Dedifferentiated amniotic fluid mesenchymal stem cell (primary cell): ENCODE measurements at regions not wholly inside any gene's neighbourhood (a gene's known extent, or its start where the extent isn't known, plus 50 kb on each side); places are given as distances from the start of the nearest gene placed in this dataset.
A peak's percentile ranks its signal among the peaks of the same experiment; 100 is the strongest.
"Not testable (repeated sequence)": the region's sequence is repeated elsewhere in the genome, so short reads cannot be mapped to it uniquely, and the experiment has no call there.

Experiments
- DNase-seq: peaks from one replicate; pipeline ENCODE4 v3.0.0-alpha.2; 2016; ENCODE audit errors: extremely low spot score

DNA sequence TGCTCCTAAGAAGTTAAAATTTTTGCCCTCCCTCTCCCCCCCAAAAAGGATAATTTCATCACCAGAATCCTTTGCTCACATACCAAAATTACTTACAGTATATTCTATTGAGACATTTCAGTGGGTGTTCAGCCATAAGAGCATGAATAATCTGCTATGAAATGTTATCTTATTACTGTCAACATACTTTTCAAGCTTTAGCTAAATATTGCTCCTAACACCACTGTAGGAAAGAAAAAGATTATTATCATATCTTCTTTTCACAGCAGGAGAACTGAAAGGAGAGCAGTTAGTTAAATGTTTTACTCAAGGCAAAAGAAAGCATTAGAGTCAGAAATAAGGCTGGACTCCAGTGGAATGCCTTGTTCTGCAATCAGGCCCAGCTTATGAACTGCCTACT is 231.0 kb upstream of the GYPA start:
- no peak for DNase-seq

DNA sequence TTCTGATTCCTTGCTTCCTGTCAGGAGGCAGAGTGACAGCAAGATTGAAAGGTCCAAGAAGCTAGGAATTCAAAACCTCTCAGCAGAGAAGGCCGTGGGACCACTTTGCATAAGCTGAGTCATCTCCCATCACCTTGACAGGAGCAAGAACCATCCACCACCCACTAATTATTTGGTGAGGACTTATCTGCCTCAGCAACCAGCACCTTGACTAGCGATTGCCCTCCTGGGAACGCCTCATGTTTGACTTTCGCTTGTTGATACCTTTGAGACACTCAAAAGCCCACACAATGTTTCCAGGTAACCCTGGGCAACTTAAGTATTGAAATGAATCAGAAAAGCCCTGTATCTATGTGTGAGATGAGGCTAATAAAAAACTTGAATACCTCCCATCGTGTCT is 233.5 kb upstream of the GYPA start:
- no peak for DNase-seq

DNA sequence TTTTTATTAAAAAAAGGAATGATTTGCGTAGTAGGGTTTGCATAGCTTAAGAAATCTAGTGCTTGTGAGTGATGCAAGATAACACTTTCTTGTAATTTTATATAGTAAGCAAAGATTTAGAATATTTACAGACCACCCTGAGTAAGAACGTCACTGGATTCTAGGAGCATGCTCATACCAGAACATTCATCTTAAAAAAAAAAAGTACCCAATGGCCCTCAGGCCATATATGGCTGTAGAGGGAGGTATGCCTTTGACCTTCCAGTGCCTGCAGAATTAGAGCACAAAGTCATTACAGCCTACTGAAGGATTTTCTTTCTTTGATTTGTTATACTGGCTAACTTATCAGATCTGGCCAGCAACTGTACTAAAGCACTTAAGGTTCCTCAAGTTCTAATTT is 236.3 kb upstream of the GYPA start:
- no peak for DNase-seq

DNA sequence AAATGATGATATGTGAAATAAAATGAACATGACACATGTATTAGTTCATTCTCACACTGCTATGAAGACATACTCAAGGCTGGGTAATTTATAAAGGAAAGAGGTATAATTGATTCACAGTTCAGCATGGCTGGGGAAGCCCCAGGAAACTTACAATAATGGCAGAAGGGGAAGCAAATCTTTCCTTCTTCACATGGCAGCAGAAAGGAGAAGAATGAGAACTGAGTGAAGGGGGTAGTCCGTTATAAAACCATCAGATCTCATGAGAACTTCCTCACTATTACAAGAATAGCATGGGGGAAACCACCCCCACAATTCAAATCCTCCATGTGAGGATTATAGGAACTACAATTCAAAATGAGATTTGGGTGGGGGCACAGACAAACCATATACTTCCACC is 243.9 kb upstream of the GYPA start:
- DNase-seq = no peak

DNA sequence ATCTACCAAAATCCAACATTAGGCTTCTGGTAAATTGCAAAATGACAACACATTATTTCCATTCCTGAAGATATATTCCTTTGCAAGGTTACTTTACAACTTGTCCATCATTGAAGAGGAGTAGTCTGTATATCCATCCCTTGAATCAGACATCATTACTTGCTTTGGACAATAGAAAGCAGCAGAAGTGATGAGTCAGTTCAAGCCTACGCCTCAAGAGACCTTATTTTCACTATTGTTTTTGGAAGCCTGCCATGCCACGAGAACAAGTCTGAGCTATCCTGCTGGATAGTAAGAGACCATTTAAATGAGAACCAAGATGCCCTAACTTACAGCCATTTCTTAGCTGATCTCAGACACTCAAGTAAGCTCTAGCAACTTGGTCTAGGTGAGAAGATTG is 246.0 kb upstream of the HHIP start:
- DNase-seq = peak; percentile 93

DNA sequence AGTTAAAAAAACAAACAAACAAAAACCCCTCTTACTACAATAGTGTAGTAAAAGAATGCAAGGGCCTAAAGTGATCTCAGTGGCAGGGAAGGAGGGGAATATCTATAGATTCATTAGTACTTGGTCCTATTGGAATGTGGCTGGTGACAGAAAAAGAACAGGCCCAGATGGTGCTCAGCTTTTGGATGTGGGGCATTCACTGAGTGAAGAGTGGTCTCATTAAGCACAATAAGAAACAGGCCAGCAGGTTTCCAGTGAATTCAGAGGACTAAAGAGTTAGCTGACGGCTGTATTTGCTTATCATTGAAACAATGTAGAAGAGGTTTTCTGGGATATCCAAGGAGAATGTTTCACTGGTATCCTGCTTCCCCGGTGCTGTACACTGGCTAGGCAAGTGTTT is 243.8 kb upstream of the HHIP start:
- DNase-seq = no peak

DNA sequence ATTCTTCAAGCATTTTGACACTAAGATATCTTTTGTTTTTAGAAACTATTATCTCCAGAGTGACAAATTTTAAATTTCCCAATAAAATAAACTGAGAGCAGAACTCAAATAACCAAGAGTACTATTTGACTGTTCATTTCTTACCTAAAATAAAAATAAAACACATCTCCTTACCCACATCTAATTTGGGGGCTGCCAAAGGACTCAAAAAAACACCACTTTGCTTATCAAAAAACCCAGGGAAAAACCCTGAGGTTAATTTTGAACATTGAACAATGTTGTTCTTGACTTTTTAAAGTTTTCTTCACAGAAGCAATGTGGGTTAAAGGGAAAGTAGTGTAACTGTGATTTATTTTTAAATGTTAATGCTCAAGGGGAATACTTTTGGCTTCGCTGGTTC is 243.0 kb upstream of the HHIP start:
- no peak for DNase-seq

DNA sequence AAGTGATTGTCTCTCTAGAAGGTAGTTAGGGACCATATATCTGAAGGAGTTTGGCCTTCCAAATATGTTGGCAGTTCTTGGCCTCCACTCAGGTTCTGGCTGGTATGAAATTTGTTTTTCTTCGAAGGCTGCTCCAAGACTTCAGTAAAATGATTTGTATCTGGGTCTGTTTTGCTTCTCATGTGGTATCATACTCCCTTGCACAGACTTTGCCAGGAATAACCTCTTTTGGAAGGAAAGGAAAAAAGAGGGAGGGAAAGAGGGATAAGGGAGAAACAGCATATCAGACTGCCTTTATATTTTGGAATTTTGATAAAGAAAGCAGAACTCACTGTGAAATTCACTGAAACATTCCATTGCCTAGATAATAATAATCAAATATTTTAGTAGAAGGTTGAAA is 242.1 kb upstream of the HHIP start:
- no peak for DNase-seq

DNA sequence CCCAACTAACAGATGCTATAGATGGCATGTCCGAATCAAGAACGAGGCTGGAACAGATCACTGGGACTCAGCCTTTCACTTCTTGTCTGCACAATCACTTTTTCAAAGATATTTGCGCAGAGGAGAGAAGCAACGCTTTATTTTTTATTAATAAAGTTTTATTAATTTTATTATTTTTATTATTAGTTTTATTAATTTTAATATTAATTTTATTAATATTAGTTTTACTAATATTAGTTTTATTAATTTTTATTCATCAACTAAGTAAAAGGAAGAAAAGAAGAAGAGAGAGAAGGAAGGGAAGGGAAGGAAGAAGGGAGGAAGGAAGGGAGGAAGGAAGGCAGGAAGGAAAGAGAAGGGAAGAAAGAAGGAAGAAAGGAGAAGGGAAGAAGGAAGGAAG is 236.4 kb upstream of the HHIP start:
- no peak for DNase-seq

DNA sequence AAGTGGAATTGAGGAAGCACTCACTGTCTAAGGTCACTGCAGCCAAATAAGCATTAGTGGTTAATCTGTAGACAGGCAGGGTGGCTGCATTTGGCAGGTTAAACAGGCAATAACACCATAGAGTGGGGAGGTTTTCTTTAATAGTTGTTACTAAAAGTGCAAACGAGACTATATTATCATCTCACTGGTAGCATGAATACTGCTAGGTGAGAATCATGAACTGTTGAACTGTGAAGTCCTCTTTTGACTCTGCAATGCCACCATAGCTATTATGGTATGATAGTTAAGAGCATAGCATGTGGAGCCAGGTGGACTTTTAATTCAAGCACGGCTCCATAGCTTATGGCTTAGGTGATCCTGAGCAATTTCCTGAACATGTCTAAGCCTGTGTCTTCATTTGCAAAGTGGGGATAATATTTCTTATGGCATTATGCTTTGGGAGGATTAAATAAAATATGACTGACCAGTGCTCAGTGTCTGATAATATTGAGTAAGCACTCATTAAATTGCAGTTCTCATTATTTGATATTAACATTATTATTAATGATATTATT is 235.6 kb upstream of the HHIP start:
- DNase-seq = no peak

DNA sequence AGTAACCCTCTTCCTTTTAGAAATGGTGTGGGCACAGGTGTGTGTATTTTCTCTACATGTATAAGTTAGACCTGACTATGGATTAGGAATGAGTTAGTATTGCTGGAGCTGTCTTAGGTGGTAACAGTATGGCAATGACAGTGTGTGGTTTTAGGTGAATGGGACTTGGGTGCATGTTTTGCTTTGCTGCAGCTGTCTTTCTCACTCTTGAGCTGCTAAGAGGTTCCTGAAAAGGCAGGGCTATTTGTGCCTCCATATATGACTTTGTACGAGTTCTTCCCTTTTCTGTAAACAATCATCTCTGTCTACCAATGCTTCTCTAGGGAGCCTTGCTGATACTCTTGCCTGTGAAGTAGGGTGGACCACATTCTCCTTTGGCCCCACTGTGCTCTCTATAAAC is 234.8 kb upstream of the HHIP start:
- no peak for DNase-seq

DNA sequence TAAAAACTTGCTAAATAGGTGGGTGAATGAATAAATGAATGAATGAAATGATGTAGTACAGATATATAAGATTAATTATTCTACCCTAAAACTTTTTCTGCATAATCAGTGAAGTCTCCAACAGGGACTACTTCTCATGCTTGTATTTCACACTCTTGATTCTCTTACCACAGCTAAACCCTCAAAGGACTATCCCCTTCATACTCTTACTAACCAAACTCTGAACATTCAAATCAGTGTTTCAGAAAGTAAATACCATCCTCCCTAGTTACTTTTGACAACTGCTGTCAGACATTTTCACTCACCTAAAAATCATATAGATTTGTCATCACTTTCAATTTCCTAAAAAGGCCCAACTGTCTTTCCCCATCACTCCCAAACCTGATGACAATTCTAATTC is 234.3 kb upstream of the HHIP start:
- DNase-seq = no peak

DNA sequence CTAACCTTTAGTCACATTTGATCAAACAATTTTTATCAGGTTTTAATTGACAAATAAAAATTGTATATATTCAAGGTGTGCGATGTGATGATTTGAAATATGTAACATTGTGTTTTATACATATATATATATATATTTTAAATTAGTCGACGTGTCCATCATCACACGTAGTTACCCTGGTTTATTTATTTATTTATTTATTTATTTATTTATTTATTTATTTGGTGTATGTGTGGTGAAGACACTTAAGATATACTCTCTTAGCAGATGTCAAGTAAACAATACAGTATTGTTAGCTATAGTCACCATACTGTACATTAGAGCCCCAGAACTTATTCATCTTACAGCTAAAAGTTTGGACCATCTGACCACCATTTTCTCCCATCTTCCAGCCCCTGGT is 224.9 kb upstream of the HHIP start:
- DNase-seq = no peak

DNA sequence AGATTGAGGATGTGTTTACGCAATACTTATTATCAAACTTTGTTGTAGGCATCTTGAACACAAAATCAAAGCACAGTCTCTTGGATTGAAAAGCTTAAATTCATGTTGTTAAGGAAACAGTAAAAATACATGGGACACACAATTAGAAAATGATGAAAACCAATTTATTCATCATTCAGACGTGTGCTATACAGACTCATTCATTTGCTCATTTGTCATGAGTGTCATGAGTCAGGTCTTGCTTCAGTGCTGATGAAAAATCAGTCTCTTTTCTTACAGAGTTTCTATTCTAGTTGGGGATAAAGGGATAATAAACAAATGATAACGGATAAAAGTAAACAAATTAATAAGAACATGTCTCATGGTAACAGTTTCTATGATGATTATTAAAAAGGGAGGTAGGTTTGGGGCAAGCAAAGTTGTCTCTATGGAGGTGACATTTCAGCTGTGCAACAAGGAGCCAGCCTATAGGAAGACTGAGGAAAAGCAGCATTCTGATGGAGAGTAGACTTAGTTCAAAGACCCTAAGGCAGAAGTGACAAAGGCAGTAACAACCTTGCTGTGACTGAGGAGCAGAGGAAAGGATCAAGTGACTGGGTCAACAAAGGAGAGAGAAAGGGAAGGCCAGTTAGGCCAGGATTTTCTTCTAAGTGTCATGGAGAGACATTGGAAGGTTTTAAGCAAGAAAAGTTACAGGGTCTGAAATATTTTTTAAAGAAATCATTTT is 224.0 kb upstream of the HHIP start:
- no peak for DNase-seq

DNA sequence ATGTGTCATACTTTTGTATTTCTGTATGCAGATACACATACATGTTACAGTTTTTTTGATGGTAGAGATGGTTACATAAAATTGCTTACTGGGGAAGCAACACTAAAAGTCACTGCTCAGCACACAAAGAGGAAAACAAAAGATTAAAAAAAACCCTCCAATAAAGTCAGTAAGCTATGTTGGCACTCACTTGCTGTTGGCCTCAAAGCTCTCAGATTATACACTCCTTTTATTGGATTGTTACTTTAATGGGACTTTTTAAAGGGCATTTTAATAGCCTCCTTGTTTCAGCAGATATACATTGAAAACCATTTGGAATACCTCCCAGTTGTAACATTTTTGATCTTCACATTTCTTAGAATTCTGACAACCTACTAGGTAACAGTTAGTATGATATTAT is 222.0 kb upstream of the HHIP start:
- DNase-seq = no peak

DNA sequence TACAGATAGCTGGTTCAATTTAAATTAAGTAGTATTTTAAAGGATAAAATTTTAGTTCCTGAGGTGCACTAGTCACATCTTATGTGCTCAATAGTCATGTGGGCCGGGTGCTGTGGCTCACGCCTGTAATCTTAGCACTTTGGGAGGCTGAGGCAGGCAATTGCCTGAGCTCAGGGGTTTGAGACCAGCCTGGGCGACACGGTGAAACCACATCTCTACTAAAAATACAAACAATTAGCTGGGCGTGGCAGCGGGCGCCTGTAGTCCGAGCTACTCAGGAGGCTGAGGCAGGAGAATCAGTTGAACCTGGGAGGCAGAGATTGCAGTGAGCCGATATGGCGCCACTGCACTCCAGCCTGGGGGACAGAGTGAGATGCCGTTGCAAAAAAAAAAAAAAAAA is 219.9 kb upstream of the HHIP start:
- not testable (repeated sequence) for DNase-seq

DNA sequence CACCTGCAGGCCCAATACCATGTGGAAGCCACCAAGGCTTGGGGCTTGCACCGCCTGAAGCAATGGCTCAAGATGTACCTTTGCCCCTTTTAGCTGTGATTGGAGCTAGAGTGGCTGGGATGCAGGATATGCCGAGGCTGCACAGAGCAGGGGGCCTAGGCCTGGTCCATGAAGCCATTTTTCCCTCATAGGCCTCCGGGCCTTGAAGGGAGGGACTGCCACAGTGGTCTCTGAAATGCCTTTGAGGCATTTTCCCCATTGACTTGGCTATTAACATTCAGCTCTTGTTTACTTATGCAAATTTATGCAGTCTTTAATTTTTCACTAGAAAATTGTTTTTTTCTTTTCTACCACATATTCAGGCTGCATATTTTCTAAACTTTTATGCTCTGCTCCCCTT is 203.2 kb upstream of the HHIP start:
- no peak for DNase-seq

DNA sequence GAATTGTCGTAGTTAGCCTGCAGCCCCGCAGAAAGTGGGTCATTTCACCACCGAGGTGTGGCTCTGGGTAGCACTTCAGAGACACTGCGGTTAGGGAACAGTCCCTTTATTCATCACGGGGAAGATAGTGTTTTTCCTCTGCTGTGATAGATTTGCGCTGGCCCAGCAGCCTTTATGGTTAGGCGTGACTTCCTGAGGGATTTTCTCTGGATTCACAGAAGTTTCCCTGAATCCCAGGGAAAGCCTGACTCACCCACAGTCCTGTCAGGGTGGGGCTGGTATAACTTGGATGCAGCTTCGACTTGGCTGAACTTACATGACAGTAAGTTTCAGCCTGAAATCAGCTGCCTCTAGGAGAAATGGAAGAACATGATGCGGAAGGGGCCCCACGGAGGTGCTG is 196.3 kb upstream of the HHIP start:
- no peak for DNase-seq

DNA sequence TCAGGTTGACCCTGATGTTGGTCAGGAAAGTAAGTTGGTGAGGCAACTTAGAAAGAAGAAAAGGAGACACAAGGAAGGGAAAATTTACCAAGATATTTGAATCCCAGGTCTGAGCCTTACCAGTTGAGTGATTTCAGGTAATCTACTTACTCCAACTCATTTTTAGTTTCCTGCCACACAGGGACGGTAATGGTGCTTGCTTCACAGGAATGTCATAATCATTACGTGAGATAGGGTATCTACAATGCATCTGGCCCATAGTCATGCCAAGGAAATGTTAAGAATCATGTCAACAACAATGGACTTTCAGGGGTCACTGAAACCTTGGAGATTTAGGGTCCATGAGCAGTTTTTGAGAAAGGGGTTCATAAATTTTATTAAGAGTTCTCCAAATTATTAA is 195.4 kb upstream of the HHIP start:
- DNase-seq = no peak

DNA sequence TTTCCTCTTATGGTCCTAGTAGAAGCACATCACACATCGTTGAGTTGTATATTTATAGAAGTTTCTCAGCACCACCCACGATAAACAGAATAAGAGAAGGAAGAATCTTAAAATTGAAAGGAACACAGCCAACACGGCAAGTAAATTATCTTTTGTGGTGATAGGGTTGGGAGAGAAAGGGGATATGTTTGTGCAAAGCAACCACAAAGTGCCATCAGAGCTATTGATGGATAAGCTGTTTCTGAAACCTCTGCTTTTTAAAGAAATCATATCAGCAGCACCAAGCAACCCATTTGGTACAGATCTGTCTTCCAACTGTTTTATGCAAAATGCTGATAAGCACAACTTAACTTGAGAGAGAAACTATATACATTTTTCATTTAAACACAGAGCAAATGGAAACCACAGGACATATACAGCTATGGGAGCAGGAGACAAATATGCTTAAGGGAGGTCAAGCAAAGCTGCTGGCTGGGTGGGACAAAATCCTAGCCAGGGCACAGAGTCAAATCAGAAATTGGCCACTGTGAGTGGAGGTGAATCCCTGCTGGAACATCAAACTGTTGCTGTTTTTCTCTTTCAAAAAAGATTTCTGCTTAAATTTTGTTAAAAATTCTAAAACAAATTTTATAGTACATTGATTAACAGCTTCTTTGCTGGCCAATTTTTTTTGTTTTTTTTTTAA is 194.0 kb upstream of the HHIP start:
- DNase-seq = no peak

DNA sequence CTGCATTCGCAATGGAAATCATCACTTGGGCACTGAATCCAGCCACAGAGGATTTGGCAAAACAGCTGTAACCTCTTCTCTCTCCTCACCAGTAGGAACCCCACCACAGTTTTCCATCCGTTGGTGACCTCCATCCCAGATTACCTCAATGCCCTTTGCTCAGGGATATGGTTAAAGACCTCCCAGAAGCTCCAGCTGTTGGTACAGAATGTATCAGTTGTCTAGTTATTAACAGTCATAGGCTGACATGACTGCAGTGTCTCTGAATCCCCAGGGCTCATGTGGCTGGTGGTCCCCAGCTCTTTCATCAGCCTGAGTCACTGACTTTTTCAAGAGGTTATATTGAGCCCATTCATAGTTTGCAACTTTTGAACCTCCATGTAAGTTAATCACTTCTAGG is 189.8 kb upstream of the HHIP start:
- no peak for DNase-seq

DNA sequence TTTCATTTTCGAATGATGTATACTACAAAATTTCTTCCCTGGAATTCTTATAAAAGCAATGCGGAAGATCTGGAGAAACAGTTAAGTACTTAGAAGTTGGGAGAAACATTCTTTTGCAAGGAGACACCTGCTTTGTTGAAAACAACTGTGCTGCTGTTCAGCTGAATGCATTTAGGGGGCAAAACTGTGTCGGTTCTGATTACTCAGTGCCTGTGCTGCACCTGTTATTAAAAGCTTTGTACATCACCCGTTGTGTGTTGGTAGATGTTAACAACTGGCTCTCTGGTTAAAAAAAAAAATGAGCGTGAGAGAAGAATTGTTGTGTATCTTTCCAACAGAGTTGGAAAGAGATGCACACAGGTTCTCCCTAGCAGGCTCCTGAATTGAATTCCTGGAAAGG is 184.1 kb upstream of the HHIP start:
- DNase-seq = no peak

DNA sequence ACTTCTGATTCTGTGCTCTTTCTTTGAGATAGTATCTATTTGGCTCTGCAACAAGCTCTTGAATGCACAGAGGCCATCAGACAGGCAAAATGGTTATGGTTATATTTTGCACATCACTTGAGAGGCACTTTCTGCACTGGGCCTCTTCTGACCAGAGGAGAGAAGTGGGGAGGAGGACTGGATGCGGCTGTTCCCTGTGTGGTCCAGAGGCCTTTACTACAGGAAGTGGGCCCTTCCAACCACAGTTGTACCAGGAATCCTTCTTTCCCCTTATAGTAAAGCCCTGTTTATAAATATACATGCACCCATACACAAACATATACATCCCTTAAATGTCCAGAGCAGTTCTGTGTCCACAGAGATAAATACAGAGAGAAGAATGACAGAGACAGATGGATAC is 182.7 kb upstream of the HHIP start:
- DNase-seq = no peak

DNA sequence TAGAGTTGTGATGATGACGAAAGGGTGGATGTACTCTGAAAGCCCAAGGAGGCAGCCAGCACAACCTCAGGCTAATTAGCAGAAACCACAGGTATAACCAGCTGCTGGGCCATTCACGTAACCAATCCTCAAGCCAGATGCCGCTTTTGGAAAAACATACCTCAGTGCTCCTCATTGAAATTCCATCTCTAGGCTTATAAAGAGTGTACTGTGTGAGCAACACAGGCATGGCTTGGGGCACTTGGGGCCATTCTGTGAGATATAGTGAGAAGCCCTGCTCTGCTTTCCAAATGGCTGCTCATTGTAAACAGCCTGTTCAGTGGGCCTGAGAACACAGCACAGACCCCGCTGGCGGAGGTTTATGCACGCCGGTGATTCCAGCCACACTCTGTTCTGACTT is 182.1 kb upstream of the HHIP start:
- DNase-seq = no peak
